NCI-H146 treated with DMSO at 0.1 percent for 48 hours (cell line): ENCODE measurements at regions not wholly inside any gene's neighbourhood (a gene's known extent, or its start where the extent isn't known, plus 50 kb on each side); places are given as distances from the start of the nearest gene placed in this dataset.

ENCODE experiments used
- DNase-seq: peaks from one replicate; lab custom pipeline; 2025; ENCODE audit not compliant: unreplicated experiment; lab: John Stamatoyannopoulos, UW

DNA sequence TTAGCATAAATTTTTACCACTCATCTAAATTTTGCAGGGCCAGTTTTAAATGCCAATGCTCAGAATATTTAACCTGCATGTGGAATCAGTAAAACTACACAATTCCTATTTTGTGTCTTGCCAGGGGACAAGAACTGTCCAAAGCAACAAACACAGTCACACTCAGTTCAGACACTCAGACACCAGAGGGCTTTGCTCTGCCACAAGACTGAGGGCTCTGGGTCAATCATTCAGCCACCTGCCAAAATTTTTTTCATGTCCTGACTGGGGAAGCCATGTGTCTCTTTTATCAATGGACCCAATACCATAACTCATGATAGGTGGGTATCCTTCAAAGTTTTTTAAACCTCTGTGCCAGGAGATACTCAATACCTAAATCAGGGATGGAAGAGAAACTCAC is 304.0 kb upstream of the ANO3 start:
- DNase-seq, result no peak

DNA sequence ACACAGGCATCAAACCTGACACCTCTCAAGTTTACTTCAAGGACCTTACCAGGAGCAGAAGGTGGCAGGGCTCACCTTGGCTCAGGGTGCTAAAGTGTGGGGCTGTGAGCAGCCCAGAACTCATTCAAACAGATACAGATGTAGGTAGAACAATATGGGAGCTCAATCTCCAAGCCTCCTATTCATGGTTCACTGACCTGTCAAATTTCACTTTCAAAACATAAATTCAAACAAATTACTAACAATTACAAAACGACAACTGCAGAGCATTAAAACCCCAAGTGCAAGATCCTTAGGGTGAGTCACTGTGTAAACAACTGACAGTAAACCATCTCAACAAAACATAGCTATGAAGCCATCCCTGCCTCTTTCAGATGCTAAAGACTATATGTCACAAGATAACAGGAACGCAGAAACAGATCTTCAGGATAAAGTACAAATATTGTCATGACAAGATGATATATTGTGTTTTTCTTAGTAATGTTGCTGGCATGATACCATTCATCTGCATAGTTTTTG is 303.5 kb upstream of the ANO3 start:
- DNase-seq, result no peak

- no peak for DNase-seq
Measured at GRCh38 chr11:26030399-26030798, 301.5 kb upstream of the ANO3 start.

GRCh38 chr11:26032241-26032640 is 299.7 kb upstream of the ANO3 start:
- no peak for DNase-seq

- no peak for DNase-seq
Measured at GRCh38 chr11:26035696-26036095, 296.2 kb upstream of the ANO3 start.

GRCh38 chr11:26037716-26038115 is 294.2 kb upstream of the ANO3 start:
- DNase-seq, result no peak

- no peak for DNase-seq
Measured at GRCh38 chr11:26040339-26040738, 291.6 kb upstream of the ANO3 start.

DNA sequence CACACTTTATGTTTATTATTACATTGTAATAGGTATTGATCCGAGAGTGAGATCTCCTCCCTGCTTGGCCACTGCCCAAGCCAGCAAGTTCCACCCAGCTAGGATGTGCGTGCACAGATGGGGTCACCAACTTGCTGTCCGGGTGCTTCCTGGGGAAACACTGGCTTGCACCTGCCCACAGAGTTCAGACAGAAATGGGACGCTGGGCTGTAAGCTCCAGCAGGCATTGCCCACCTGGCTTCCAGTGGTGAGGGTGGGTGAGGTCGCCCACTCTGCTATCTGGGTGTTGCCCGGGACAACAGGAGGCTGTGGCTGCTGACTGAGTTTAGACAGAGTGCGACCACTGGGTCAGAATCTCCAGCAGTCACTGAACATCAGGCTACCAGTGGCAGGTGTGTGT is 289.8 kb upstream of the ANO3 start:
- DNase-seq, result no peak

DNA sequence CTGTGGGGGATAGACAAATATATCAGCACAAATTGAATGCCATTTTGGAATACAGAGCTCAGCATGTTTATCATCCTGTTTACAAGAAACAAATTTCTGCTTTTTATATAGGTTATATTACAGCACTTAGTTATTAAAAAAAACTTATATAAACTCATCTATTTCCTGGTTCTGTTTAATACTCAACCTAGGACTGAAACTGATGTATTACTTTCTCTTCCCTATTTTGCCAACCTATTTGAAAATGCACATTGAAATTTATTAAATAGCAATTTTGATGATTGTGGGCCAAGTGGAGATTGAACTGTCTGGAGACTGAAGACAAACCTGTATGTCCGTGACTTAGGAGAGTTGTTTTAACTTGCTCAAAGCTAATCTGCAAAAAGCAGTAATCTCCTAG is 288.3 kb upstream of the ANO3 start:
- no peak for DNase-seq

DNA sequence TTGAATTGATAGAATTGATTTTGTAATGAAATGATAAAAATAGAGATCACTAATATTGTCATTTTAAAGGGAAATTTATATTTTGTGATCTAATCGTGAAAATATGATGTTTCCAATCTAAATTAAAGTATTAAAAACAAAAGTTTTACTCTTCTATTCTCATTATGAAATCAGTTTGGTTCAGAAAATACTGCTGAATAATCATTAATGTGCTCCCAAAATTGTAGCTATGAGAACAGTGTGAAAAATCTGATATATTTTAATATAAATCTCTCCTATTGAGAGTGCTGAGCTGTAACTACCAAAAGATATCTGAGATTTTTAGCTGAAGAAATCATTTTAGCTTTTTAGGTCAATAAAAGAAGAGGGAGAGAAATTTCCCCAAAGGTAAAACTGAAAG is 287.5 kb upstream of the ANO3 start:
- no peak for DNase-seq

DNA sequence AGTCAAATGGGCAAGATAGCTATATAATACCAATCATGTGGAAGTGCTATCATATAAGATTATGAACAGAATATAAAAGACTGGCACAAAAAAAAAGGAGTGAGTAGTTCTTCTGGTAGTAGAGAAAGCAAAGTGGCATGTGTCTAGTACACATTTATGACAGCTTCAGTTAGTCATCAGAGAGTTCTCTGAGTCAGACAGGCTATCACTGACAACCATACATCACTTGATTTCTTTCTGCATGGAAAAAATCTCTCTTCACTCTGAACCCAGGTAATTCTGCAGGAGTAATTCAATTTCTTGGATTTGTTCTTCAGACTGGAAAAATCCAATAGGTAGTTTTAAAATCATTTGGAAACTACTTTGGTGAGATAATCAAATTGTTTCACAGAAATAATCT is 286.8 kb upstream of the ANO3 start:
- DNase-seq, result no peak

- DNase-seq, result no peak
Measured at GRCh38 chr11:26048271-26048670, 283.7 kb upstream of the ANO3 start.

- DNase-seq, result no peak
Measured at GRCh38 chr11:26053966-26054365, 278.0 kb upstream of the ANO3 start.

- no peak for DNase-seq
Measured at GRCh38 chr11:26062660-26063059, 269.3 kb upstream of the ANO3 start.

DNA sequence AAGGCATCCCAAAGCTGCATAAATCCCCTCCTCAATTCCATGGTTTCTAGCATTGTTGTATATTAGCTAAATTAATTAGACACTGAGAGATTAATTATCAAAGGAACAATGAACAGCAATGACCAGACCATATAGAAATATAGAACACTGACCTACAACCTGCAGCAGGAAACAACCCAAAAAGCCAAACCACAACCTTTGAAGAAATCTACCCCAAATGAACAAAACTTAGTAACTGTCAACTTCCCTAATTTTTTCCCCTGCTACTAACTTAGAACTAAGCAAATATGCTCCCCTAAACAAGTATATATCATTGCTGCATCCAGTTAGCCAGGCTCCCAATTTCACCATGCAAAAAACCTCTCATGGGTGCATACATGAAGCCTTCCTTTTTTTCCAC is 268.0 kb upstream of the ANO3 start:
- no peak for DNase-seq

- DNase-seq, result no peak
Measured at GRCh38 chr11:26065944-26066343, 266.0 kb upstream of the ANO3 start.

DNA sequence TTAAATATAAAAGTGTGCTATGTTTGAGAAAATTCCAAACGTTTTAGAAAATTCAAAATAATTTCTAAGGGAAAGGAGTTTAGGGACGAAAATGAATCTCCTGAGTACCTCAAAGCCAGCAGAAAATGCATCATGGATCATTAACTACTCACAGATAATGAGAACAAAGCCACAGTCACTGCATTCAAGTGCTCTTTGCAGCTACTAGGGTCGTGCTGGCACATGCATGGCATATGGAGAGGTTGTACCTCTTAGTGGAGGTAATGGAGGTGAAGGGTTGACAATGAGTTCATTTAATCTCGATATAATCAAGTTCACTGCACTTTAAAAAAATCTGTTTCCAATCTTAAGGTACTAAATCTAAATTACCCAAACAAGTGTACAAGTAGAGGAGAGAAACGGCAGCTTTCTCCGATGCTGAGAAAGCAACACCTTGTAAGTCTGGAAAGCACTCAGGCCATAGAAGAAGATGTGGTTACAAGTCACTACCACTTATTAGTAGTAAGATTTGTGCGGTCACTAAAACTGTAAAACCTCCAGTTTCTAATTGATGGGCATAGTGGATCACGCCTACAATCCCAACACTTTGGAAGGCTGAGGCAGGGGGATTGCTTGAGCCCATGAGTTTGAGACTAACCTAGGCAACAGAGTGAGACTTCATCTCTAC is 261.1 kb upstream of the ANO3 start:
- no peak for DNase-seq

- no peak for DNase-seq
Measured at GRCh38 chr11:26072614-26073153, 259.2 kb upstream of the ANO3 start.

- no peak for DNase-seq
Measured at GRCh38 chr11:26073646-26074045, 258.3 kb upstream of the ANO3 start.

DNA sequence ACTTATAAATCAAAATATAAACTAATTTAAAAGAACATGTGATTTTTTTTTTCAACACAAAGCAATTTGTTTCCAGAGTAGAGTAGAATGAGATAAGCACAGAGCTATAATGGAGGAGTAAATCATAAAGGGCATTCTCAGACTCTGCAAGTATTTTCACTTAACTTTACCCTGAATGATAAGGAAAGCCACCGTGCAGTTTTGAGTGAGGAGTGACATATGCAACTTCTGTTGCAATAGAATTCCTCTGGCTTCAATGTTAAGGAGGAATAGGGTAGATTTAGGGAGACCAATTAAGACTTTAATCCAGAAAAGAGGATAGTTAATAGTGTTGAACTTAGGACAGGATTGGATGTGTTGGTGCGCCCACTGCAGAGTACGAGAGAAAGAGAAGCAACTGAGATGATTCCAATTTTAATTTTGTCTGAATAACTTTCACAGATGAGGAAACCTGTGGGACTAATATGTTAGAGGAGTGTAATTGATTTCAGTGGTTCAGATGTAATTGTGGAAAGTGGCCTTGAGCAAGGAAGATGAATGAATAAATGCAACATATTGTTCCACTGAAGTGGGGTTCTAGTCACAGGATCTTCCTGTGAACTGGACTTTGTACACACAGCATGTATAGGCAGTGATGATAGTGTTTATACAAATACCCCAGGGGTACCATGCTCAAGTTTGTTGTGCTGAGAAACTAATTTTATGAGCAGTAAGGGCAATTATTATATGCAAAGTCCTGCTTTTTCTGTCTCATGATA is 255.5 kb upstream of the ANO3 start:
- DNase-seq, result no peak

DNA sequence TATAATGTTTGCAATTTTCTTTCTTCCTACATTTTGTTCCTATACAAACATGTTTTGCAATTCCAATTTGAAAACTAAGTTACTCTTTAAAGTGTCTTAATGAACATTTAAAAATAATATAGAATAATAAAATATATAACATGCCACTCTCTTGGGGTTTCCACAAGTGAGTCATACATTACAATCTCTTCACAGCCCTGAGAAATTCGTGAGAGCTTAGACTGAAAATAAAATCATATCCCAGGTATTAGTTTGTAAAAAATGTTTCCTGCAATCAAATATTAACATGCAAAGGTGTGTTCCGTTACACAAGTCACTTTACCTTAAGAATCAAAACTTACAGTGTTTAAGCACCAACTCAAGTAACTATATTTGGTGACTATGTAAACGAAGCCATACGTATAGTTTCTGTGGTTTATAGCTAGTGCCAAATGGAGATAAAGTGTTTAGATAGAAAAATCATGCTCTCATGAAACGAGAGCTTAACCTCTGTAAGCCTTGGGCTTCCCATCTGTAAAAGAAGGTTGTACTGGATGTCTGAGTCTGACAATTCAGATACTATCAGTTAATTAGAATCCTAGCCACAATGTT is 253.6 kb upstream of the ANO3 start:
- DNase-seq, result no peak

- DNase-seq, result no peak
Measured at GRCh38 chr11:26084313-26084712, 247.6 kb upstream of the ANO3 start.
